HG03575 (cell line): ENCODE measurements at regions not wholly inside any gene's neighbourhood (a gene's known extent, or its start where the extent isn't known, plus 50 kb on each side); places are given as distances from the start of the nearest gene placed in this dataset.

ENCODE experiments used
- ATAC-seq: cut with Tn5 transposase; IDR thresholded peaks from one replicate; pipeline ENCODE4 v1.9.1; 2021; ENCODE audit not compliant: unreplicated experiment, insufficient number of reproducible peaks, low FRiP score; ENCODE audit errors: extremely low read depth

DNA sequence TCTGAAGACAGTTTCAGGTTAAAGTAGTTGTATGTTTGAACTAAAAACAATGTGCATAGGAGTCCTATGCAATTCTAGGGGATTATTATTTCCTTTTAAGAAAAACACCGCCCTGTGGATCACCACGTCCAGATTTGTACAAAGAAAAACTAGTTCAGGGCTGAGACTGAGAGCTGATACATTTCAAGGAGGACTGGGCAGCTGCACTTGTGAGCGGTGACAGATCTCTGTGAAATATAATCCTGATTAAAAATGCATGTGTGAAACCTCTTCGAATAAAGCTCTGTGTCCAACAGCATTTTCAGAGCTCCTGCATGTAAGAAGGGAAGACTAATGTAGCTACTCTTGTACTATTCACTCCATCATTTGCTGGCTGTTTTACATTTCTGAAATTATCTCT is 365.8 kb upstream of the PITX2 start:
- ATAC-seq, result no peak

DNA sequence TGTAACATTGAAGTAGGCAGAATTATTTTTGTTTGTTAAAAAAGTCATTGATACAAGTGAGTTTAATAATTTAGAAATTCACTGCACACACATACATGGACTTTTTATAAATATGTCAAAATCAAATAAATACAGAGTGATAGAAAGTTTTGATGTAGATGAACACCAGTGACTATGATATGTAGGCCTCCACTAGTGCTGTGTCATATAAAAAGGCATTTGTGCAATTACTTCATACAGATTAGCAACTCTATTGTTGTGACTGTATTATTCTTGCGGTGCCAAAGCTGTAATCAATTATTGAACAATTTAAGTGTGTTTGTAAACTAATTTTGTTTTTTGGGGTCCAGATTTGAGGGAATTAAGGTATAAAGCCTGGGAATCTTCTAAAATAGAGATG is 366.2 kb upstream of the PITX2 start:
- no peak for ATAC-seq

DNA sequence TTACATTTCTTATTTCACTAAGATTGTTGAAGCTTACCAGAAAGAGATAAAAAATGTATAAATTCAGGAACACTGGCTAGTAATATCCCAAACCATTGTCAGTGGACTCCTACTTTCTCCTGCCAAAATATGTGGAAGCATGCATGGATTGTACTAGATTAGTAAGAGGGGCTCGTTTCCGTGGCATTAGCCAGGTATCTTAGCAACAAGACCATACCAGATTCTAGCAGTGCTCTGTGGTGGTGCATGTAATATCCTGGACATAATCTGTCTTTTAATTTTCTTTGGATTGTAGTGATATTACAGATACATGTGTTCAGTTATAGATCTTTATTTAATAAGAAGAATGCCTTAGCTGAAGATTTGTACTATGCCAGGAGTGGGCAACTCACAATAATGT is 371.9 kb upstream of the PITX2 start:
- no peak for ATAC-seq

DNA sequence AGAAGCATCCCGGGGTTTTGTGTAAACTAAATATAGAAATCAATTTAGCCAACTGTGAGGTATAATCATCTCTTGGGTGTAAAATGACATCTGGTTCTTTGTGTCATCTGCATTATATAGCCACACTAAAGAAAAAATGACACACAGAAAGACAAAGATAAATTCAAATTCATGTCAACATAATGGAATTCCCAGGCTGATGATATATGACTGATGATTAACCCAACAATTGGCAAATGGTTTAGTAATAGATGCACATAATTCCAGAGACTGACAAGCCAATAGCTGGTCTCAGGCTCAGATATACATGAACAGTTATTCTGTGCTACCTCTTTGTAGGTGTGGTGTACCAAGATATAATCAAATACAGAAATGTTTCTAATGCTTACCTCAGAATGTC is 375.4 kb upstream of the PITX2 start:
- ATAC-seq, result no peak

DNA sequence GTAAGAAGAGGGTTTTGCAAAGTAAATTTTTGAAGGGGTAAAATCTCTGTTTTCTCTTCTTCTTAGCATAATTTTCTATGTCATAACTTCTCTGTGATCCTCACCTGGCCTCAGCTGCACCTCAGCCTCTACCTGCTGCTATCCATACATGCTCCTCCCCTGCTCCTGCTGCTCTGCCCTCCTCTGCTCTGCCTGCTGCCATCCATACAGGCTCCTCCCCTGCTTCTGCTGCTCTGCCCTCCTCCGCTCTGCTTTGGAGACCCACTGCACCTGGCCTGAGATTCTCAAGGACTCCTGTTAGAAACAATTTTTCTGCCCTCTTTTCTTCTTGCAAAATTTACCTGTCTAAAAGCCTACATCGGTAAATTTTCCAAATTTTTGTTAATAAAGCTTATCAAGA is 388.6 kb upstream of the PITX2 start:
- ATAC-seq, result no peak

DNA sequence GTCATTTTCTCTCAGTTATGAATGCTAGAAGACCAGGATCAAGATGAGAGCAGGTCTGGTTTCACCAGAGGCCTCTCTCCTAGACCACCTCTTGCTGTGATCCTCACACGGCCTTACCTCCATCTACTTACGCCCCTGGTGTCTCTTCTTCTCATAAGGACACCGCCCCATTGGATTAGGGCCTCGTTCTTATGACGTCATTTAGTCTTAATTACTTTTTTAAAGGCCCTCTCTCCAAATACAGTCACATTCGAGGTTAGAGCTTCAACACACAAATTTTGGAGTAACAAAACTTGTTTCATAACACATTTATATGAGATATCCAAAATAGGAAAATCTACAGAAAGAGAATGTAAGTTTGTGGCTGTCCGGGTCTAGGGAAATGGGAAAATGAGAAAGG is 391.0 kb upstream of the PITX2 start:
- no peak for ATAC-seq

DNA sequence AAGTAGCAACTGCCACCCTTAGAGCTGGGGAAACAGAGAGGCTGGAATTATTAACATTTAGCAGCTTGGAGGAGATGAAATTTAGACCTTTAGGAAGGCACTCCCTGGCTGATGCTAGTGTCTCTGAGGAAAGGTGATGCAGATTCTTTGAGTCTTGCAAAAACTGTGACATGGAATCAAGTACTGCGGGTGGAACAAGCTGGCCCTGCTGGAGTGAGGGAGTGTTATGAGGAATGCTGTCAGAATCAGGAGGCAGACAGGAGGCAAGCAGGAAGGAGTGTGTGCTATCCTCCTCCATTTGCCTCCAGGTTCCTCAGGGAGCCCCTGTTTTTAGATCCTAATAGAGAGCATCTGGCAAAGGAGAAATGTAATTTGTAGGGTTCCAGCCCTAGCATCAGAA is 391.7 kb upstream of the PITX2 start:
- ATAC-seq, result no peak

DNA sequence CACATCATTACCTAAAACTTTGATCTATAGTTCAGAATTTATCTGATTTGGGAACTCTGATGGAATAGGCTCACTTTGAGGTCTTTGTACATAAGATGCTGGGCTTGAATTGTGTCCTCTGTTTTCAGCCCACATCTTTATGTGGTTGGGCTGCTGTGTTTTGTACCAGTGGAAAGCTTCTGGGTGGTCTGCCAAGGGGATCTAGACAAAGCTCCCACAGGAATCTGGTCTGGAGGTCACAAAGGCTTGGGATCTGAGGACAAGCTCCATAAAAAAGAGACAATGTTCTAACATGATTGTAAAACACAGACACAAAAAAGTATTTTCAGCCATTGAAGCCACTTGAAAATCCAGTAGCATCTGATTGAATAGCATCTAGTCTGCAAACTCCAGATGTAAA is 393.5 kb upstream of the PITX2 start:
- ATAC-seq, result no peak

DNA sequence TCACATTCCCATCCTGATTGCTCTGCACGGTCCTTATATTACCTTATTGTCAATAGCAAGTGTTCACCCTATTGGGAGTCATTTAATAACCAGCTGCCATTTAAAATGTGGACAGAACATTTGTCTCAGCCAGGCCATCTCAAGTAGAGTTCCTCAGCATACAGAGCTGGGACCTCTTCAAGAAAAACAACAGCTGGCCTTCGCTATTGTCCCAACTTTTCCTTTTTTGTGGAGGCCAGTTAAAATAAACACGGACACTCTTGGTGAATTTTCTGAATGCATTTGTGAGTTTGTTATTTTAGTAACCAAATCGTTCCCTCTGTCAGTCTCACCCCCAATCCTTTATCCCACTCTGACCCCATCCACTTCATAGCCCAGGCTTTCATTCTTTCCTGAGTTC is 395.3 kb upstream of the PITX2 start:
- no peak for ATAC-seq

DNA sequence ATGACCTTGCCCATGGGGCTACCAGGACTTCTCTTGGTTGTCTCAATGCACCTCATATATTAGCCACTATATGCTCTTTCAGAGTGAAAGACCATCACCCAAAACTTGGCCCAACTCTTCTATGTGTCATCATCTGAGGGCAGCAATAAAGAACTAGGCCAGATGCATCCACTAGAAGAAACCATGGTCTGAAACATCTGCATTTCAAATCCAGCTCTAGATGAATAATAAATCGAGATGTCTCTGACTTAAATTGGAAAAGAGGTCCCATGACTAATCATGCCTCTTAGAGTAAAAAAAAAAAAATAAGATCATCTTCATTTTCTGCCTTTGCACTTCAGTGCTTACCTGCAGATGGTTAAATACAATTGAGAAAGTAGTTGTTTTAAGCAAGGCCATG is 397.6 kb upstream of the PITX2 start:
- ATAC-seq, result no peak

DNA sequence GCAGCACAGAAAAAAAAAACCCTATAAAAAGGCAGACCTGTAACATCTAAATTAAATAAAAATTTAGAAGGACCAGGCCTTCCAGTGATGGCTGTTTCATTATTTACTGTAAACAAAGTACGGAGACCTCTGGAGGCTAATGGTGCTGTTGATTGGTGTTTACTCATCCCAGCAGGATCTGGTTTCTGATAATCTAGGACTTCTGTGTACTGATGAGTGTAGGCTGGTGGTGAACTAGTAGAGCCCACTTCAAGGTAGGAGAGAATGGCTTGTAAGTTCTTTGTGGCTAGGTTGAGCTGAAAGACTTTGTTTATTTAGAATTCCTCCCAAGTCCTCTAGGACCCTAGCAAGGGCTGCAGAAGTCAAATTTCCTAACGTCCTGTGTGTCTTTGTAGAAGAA is 398.1 kb upstream of the PITX2 start:
- no peak for ATAC-seq

DNA sequence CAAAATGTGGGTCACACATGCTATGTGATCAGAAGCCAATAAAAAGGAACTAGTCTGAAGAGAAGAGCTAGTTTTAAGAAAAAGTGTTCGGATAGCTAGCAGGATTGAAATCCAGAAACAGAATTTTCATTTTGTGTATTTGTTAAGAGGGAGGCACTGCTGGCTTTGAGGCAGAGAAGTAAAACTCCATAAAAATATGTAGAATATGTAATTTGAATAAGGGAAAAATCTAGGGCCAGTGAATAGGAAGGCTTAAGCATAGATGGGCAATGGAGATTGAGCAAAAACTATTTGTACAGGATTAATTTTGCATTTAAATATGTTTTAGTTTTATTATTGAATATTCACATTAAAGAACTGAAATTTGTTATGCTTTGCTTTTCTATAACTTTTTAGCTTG is 399.9 kb upstream of the PITX2 start:
- no peak for ATAC-seq

DNA sequence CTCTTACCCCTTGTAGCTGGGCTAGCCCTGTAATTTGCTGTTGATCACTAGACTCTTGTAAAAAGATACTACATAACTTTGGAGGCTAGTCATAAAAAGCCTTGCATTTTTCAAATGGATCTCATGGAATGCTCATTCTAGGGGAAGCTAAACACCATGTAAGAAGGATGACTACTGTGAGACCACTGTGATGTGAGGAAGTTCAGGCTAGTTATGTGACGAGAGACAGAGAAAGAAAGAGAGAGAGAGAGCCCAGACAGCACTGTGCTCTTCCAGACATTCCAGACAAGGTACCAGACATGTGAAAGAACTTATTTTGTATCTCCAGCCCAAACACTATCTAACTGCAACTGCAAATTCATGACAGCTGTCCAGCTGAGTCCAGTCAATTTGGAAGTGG is 404.6 kb upstream of the PITX2 start:
- ATAC-seq, result no peak

DNA sequence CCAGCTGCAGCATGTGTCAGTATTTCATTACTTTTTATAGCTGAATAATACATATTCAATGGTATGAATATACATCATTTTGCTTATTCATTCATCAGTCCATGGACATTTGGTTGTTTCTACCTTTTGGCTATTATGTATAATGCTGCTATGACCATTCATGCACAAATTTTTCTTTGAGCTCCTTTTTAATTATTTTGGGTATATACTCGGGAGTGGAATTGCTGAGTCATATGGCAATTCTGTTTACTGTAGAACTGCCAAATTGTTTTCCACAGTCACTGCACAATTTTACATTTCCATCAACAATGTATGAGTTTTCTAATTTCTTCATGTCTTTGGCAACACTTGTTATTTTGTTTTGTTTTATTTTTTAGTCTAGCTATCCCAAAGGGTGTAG is 405.9 kb upstream of the PITX2 start:
- ATAC-seq, result no peak

DNA sequence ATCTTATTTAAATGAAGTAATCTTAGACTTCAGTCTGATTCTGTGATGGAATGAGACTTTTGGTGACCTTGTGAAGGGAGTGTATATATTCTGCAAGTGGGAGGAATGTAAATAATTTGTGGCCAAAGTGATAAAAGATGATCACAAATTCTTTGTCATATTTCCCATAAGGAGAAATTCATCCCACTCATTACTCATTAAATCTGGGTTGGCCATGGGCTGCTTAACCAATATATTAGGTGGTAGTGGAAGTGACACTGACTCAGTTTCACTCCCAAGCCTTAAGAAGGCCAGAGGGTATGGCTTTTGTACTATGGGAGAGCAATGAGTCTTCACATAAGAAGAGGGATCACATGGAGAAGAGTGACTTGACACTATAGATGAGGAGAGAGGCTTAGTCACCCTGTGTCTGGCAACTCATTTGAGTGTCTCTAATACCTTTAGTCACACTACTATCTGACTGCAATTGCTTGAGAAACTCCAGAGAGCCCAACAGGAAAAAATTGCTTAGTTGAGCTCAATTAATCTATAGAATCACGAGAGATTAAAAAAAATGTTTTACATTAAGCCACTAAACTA is 408.2 kb upstream of the PITX2 start:
- no peak for ATAC-seq

DNA sequence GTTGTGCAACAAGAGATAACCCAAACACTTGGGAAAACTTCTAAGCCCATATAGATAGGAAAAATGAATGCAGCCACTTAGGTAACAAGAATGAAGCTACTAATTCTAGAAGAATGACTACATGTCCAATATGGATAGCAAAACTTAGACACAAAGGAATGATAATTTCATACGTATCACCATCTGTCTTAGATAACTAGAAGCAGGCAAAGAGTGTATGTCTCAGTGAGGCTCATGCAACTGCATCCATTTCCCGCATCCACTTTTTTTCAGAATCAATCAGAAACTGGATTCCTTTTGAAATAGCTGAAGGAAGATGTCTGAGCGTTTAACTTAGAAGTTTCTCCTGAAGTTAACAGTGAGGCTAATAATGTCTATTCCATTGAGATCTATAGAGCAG is 408.7 kb upstream of the PITX2 start:
- no peak for ATAC-seq

DNA sequence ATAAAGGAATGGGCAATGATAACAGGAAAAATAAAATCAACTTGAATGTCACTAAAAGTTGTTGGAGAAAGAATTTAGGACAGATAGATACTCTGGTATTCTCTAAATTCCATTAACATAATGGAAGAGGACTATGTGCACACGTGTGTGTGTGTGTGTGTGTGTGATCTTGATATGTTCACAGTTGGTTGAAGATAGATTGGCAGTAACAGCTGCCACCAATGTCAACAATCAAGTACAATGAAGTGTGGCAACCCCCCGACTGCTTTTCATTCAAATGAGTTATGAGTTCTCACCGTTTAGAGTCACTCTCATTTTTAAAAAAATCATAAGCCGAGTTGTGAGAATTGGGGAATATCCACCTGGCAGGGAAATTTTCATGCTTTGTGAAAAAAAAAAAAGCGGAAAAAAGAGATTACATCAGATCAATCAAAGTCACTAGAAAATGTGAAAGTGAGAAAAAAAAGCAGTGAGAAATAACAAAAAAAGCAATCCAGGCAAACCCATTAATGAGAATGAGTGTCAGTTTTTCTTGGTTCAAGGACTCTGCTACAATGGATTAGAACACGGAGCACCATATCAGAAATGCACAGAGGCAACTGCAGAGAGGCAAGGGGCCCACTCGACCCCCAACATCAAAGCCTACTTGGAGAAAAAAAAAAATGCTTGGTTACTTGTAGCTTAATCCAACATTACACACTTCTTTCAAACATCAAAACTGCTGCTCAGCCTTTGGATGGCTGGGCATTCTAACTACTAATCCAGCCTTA is 414.9 kb upstream of the PITX2 start:
- no peak for ATAC-seq

DNA sequence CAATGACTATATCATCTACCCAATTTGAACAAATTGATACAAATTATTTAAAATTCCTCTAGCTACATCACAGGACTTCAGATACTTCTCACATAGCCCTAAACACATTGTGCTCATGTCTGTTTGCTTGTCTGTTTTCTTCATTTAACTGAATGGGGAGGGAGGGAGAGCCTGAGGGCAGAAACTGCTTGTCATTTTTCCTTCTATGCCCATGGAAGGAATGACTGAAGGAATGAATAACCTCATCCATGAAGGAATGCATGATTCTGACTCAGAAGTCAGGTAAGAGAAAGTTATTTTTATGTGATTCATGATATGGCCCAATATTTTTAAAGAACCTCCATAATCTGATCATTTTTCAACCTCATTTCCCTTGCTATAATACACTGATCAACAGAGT is 418.0 kb upstream of the PITX2 start:
- ATAC-seq, result no peak

DNA sequence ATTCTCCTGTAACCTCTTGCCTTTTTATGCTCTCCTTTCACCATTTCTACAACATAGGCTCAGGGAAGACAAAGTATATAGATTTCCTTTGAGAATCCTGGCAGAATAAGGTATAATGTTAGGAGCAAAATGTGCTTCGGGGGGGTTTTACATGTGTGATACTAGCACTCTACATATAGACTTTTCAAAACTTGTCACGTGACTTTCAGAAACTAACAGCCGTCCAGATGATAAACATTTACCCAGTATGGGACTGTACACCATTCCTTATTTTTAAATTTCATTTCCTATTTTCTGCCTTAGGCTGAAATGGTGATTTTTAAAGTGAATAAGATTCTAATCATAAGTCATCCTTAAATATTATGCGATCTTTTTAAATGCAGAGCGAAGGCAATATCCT is 420.4 kb upstream of the PITX2 start:
- no peak for ATAC-seq

DNA sequence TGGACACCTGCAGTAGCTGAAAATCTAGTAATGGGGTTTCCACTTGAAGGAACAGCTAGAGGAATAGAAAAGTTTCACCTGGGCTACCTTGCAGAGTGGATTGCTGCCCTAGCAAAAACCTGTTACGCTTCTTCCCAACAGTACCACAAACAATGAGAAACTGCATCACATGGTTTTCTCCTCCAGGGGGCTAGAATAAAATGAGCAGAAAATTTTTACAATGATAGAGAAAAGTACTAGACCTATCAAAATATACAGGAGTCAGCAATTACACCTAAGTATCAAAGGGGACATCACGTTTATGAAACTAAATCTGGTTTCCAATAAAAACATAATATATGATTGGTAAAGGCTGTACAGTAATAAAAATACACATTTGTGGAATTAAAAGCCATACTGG is 423.1 kb upstream of the PITX2 start:
- no peak for ATAC-seq

DNA sequence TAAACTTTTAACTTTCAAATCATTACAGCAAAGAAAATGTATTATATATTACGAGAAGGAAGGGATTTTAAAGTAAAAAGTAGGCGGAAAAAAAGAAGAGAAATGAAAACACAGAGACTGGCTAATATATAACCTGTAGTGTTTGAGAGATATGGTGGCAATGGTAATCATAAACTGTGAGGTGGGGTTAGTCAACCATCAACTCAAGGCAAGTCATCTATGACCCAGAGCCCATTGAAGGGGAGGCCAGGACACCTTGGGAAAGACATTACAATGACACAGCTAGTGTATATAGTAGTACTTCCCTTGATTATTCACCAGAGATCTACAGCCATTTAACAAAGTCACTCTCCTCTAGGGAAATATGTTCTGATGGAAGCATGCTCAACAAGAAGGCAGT is 423.9 kb upstream of the PITX2 start:
- no peak for ATAC-seq
